ENCODE measurements at regions not wholly inside any gene's neighbourhood (a gene's known extent, or its start where the extent isn't known, plus 50 kb on each side); places are given as distances from the start of the nearest gene placed in this dataset.

- no peaks in the 10 kb centered on the region for H3K9me1 ChIP-seq (replicated peaks; ENCODE audit: control insufficient read depth, extremely low read depth, insufficient read depth, low read length)
- no TSS peak for BruUV-seq (replicated peaks)
- FAIRE-seq (no peak), DNase-seq (ENCODE audit: low read depth, low spot score) (peak; percentile 25)
- CTCF ChIA-PET = interaction anchor here (1.1 to 1.9 kb wide), 6 partner anchors 10 to 104 kb away, joined by 3 to 8 read pairs (median 4); no protein-coding TSS in a partner anchor
- intact Hi-C loops (cut with micrococcal nuclease) (no loop called here), dilution Hi-C loops (cut with MboI; ENCODE audit: extremely low pct_ligation_motif_present, low sequenced_read_pairs) (no loop called here)
- no peak overlapping the region for H3K4me3 ChIP-seq (replicated peaks in 1 of 3; ENCODE audit: insufficient read depth in 1 of 3, low read depth in 1 of 3, low read length in 3 of 3)
- peaks cover 2% of the 10 kb centered on the region for H3K4me1 ChIP-seq (ENCODE audit: control insufficient read depth, extremely low read depth, insufficient read depth, low read length)
- no peaks in the 10 kb centered on the region for H4K20me1 ChIP-seq (replicated peaks; ENCODE audit: control insufficient read depth, extremely low read depth, insufficient read depth, low read length)
- H3K4me2 ChIP-seq (ENCODE audit: insufficient read depth, low read length) = no peak overlapping the region
- POLR2A ChIA-PET = no interaction called here
- TF ChIP-seq POLR2A (IDR thresholded peaks at IDR 0.05; ENCODE audit: low read depth, low read length) (no peak), JUN (IDR thresholded peaks at IDR 0.05; ENCODE audit: borderline replicate concordance, insufficient read depth, insufficient read length, low read depth) (no peak), GATA2 (IDR thresholded peaks at IDR 0.05; ENCODE audit: insufficient read depth, insufficient read length, low read depth, low read length) (no peak), MYC (IDR thresholded peaks at IDR 0.05; ENCODE audit: low read depth, low read length) (no peak), POLR2AphosphoS5 (IDR thresholded peaks at IDR 0.05; ENCODE audit: insufficient read depth, low read depth, low read length) (no peak)
- TF ChIP-seq, protein P1, sequence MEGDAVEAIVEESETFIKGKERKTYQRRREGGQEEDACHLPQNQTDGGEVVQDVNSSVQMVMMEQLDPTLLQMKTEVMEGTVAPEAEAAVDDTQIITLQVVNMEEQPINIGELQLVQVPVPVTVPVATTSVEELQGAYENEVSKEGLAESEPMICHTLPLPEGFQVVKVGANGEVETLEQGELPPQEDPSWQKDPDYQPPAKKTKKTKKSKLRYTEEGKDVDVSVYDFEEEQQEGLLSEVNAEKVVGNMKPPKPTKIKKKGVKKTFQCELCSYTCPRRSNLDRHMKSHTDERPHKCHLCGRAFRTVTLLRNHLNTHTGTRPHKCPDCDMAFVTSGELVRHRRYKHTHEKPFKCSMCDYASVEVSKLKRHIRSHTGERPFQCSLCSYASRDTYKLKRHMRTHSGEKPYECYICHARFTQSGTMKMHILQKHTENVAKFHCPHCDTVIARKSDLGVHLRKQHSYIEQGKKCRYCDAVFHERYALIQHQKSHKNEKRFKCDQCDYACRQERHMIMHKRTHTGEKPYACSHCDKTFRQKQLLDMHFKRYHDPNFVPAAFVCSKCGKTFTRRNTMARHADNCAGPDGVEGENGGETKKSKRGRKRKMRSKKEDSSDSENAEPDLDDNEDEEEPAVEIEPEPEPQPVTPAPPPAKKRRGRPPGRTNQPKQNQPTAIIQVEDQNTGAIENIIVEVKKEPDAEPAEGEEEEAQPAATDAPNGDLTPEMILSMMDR (IDR thresholded peaks at IDR 0.05; ENCODE audit: extremely low read depth in 1 of 2, insufficient read depth in 1 of 2, low read depth in 1 of 2, low read length in 2 of 2) = no peak
- no peaks in the 10 kb centered on the region for H3K9me3 ChIP-seq (replicated peaks; ENCODE audit: control insufficient read depth, insufficient read depth, low read length)
- no peaks in the 10 kb centered on the region for H3K27me3 ChIP-seq (ENCODE audit: control insufficient read depth in 2 of 2, insufficient read depth in 2 of 2, low read length in 2 of 2)
- peak overlapping the region; percentile 51 for H2AFZ ChIP-seq (ENCODE audit: low read depth, low read length)
- H3K36me3 ChIP-seq (ENCODE audit: control insufficient read depth in 2 of 2, extremely low read depth in 1 of 2, insufficient read depth in 2 of 2, low read length in 2 of 2) = no peaks in the 10 kb centered on the region
- no peak overlapping the region for H3K27ac ChIP-seq (ENCODE audit: insufficient read depth, low read depth, low read length)
- H3K79me2 ChIP-seq (ENCODE audit: control insufficient read depth, insufficient read depth, low read length) = no peaks in the 10 kb centered on the region
- no peak overlapping the region for H3K9ac ChIP-seq (replicated peaks; ENCODE audit: extremely low read depth, insufficient read depth, low read length)
These were observed 177.4 kb upstream of the UBL3 start for GRCh38 chr13:30027569-30028455.
